MCF 10A (cell line): ENCODE measurements at regions not wholly inside any gene's neighbourhood (a gene's known extent, or its start where the extent isn't known, plus 50 kb on each side); places are given as distances from the start of the nearest gene placed in this dataset.
A peak's percentile ranks its signal among the peaks of the same experiment; 100 is the strongest.

Experiments
- BruUV-seq: library from RNA; stranded (reverse); fragments of 400-500 nt; replicated peaks from 2 replicates; lab custom pipeline; 2021; lab: Mats Ljungman, UMichigan
- CTCF ChIA-PET: fragments of 300-600 bp; sonication (Branson Sonifier 250); formaldehyde crosslinking; extraction: SDS; loops from one replicate; lab custom pipeline; 2021; ENCODE audit warnings: antibody characterized with exemption, inconsistent platforms; lab: Yijun Ruan, JAX
- POLR2A ChIA-PET: fragments of 300-600, 350-650 bp; sonication (Branson Sonifier 250); formaldehyde crosslinking; extraction: SDS; loops from one replicate; lab custom pipeline; 2020; ENCODE audit warnings: antibody characterized with exemption, inconsistent platforms; lab: Yijun Ruan, JAX
- DNase-seq: peaks from one replicate; pipeline ENCODE4 v3.0.0-alpha.2; 2018; ENCODE audit not compliant: unreplicated experiment
- H3K27ac Mint-ChIP-seq: one replicate; pipeline ENCODE4 v1.8.0; 2022; ENCODE audit warnings: mild to moderate bottlenecking, low read depth, mixed read lengths; ENCODE audit not compliant: unreplicated experiment
- H3K27me3 Mint-ChIP-seq: one replicate; pipeline ENCODE4 v1.8.0; 2022; ENCODE audit warnings: mixed read lengths; ENCODE audit not compliant: insufficient read depth, unreplicated experiment
- H3K36me3 Mint-ChIP-seq: one replicate; pipeline ENCODE4 v1.8.0; 2022; ENCODE audit warnings: mild to moderate bottlenecking, moderate library complexity, mixed read lengths; ENCODE audit not compliant: insufficient read depth, unreplicated experiment
- H3K4me1 Mint-ChIP-seq: one replicate; pipeline ENCODE4 v1.8.0; 2022; ENCODE audit warnings: mixed read lengths; ENCODE audit not compliant: insufficient read depth, unreplicated experiment
- H3K4me3 Mint-ChIP-seq: one replicate; pipeline ENCODE4 v1.8.0; 2022; ENCODE audit warnings: mild to moderate bottlenecking, moderate library complexity, mixed read lengths; ENCODE audit not compliant: unreplicated experiment
- H3K9me3 Mint-ChIP-seq: one replicate; pipeline ENCODE4 v1.8.0; 2022; ENCODE audit warnings: mixed read lengths; ENCODE audit not compliant: unreplicated experiment
- intact Hi-C: fragments of 100-400 bp; cut with micrococcal nuclease; formaldehyde crosslinking; loops from 2 replicates; pipeline ENCODE4 v1.14.1; 2022
- TF ChIP-seq, protein P1 (sequence below): fragments of 200-600 bp; IDR thresholded peaks from one replicate; pipeline ENCODE4 v1.8.0; 2022; ENCODE audit warnings: antibody characterized with exemption, mild to moderate bottlenecking; ENCODE audit not compliant: unreplicated experiment

DNA sequence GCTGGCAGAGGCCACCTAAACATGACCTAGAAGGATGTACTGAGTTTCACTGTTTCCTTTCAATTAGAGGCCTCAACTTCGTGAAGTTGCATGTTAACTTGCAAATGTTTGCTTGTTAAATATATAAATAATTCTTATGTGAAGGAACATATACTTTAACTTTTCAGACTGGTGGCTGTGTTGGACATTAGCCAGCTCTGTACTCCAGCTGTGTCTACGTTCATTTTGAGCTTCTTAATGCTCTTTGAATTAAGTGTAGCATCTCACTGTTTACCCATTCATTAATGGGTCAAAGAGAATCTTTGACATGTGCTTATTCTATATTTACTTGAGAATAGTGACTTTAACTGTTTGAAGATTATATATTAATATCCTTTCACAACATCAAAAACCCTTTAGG, 823.2 kb upstream of the ID2 start:
- POLR2A ChIA-PET: interaction anchor here (0.8 kb wide), 1 partner anchor 171 kb away, joined by 3 read pairs; no protein-coding TSS in a partner anchor
- no TSS peak for BruUV-seq
- H3K27ac Mint-ChIP-seq: no peak overlapping the region
- CTCF ChIA-PET: no interaction called here
- H3K4me3 Mint-ChIP-seq: no peak overlapping the region
- H3K9me3 Mint-ChIP-seq: no peaks in the 10 kb centered on the region
- H3K4me1 Mint-ChIP-seq: no peaks in the 10 kb centered on the region
- intact Hi-C loops: no loop called here
- TF ChIP-seq, protein P1, sequence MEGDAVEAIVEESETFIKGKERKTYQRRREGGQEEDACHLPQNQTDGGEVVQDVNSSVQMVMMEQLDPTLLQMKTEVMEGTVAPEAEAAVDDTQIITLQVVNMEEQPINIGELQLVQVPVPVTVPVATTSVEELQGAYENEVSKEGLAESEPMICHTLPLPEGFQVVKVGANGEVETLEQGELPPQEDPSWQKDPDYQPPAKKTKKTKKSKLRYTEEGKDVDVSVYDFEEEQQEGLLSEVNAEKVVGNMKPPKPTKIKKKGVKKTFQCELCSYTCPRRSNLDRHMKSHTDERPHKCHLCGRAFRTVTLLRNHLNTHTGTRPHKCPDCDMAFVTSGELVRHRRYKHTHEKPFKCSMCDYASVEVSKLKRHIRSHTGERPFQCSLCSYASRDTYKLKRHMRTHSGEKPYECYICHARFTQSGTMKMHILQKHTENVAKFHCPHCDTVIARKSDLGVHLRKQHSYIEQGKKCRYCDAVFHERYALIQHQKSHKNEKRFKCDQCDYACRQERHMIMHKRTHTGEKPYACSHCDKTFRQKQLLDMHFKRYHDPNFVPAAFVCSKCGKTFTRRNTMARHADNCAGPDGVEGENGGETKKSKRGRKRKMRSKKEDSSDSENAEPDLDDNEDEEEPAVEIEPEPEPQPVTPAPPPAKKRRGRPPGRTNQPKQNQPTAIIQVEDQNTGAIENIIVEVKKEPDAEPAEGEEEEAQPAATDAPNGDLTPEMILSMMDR: no peak
- no peaks in the 10 kb centered on the region for H3K27me3 Mint-ChIP-seq
- DNase-seq: no peak
- peaks cover 6% of the 10 kb centered on the region for H3K36me3 Mint-ChIP-seq

DNA sequence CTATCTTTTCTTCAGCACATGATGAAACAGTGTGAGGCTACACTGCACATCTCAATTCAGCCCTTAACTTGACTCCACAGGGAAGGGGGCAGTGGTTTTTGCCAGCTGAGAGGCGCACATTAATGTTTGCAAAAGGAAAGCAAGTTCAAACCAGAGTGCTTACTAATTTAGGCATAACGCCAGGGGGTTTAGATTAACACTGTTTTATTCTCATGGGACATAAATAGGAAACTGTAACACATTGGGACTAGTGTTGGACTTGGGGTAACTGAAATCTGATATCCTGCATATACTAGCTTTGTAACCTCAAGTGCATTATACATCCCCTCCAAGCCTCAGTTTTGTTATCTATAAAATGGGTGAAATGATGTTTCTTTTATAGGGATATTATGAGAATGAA, 821.2 kb upstream of the ID2 start:
- TF ChIP-seq, protein P1: no peak
- intact Hi-C loops: no loop called here
- ChIA-PET POLR2A (no interaction called here), CTCF (no interaction called here)
- no TSS peak for BruUV-seq
- H3K4me1 Mint-ChIP-seq: no peaks in the 10 kb centered on the region
- H3K9me3 Mint-ChIP-seq: no peaks in the 10 kb centered on the region
- peaks cover 6% of the 10 kb centered on the region for H3K36me3 Mint-ChIP-seq
- H3K4me3 Mint-ChIP-seq: no peak overlapping the region
- H3K27ac Mint-ChIP-seq: no peak overlapping the region
- no peaks in the 10 kb centered on the region for H3K27me3 Mint-ChIP-seq
- peak; percentile 36 for DNase-seq

DNA sequence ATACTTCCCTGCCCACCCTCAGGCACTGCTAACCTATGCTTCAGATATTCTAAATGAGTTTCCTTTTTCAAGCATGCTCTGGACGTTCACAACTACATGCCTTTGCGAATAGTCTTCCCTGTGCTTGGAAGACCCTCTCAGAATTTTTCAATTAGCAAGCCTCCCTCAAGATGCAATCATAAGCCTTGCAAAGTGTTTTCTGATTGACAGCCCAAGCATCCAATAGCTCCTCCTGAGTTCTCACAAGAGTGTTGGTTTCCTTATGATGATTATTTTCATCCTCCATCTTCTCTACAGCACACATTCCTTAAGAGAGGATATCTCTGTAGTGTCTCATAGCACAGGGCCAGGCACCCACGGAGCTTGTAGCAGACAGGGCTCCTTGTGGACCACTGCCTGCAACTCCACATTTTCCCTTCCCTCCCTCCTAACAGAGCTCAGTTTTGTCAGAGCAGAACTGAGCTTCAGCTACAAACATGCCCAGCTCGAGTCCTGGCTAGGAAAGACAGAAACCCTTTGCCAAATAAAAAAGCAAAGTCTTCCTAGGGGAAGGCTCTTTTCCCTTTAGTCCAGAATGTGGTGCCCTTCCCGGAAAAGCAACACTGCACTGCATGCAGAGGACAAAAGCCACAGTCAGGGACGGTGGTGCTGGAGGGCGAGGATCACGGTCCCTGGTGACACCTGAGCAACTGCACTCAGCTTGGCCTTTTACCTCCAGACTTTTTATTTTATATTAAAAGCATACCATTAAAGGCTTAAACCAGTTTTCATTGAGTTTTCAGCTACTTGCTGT, 819.8 kb upstream of the ID2 start:
- Mint-ChIP-seq H3K27me3 (no peaks in the 10 kb centered on the region), H3K27ac (no peak overlapping the region), H3K36me3 (peaks cover 6% of the 10 kb centered on the region), H3K4me1 (no peaks in the 10 kb centered on the region), H3K9me3 (no peaks in the 10 kb centered on the region), H3K4me3 (no peak overlapping the region)
- no peak for DNase-seq
- TF ChIP-seq, protein P1: no peak
- BruUV-seq: no TSS peak
- ChIA-PET POLR2A (no interaction called here), CTCF (interaction anchor here (0.8 kb wide), 1 partner anchor 765 kb away, joined by 4 read pairs; no protein-coding TSS in a partner anchor)
- intact Hi-C loops: no loop called here

DNA sequence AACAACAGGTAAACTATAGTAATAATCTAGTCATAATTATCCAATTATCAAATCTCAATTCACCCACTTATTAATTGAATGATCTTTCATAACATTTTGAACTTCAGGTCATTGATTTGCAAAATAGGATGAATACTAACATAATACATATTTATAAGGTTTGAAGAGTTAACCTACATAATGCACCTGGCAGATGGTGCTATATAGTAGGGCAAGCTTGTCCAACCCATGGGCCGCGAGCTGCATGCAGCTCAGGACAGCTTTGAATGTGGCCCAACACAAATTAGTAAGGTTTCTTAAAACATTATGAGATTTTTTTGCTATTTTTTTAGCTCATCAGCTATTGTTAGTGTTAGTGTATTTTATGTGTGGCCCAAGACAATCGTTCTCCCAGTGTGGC, 815.8 kb upstream of the ID2 start:
- Mint-ChIP-seq H3K27ac (no peak overlapping the region), H3K4me3 (no peak overlapping the region), H3K27me3 (no peaks in the 10 kb centered on the region), H3K36me3 (peaks cover 6% of the 10 kb centered on the region), H3K9me3 (no peaks in the 10 kb centered on the region), H3K4me1 (no peaks in the 10 kb centered on the region)
- CTCF ChIA-PET: no interaction called here
- BruUV-seq: no TSS peak
- no peak for DNase-seq
- POLR2A ChIA-PET: no interaction called here
- TF ChIP-seq, protein P1: no peak
- intact Hi-C loops: no loop called here
